GM12891 (cell line): ENCODE measurements at regions not wholly inside any gene's neighbourhood (a gene's known extent, or its start where the extent isn't known, plus 50 kb on each side); places are given as distances from the start of the nearest gene placed in this dataset.

Experiments
- POLR2A ChIP-seq: IDR thresholded peaks from 2 replicates; pipeline ENCODE4 v1.6.1; 2011; ENCODE audit warnings: low read depth, low read length, control low read depth
- POLR2AphosphoS5 ChIP-seq: IDR thresholded peaks from 2 replicates; pipeline ENCODE4 v1.6.1; 2011; ENCODE audit warnings: low read depth, low read length, control low read depth
- SPI1 ChIP-seq: IDR thresholded peaks from 2 replicates; pipeline ENCODE4 v1.6.1; 2011; ENCODE audit warnings: low read depth, low read length, control low read depth
- TAF1 ChIP-seq: IDR thresholded peaks from 2 replicates; pipeline ENCODE4 v1.6.1; 2011; ENCODE audit warnings: low read depth, low read length, control low read depth

DNA sequence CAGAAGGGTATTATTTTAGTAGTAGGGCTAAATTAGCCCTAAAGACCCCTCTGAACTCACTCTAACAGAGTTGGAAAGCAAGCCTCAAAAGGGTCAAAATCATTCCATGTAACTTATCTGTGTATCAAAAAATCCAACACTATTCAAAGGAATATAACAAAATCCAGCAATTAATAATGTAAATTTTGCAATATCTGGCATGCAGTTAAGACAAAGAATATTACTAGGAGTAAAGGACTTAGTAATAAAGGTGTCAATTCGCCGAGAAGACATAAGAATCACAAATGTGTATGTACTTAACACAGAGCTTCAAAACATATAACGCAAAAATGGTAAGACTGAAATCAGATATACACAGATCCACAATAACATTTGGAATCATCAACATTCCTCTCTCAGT, 71.2 kb upstream of the PFN2 start:
- no peak for TF ChIP-seq POLR2AphosphoS5
- no peak for TF ChIP-seq POLR2A
- no peak for TF ChIP-seq TAF1
- TF ChIP-seq SPI1 = no peak
